HepG2 (cell line): ENCODE measurements at regions not wholly inside any gene's neighbourhood (a gene's known extent, or its start where the extent isn't known, plus 50 kb on each side); places are given as distances from the start of the nearest gene placed in this dataset.

Source experiments
- ATAC-seq: fragments of 200-7000 bp; cut with Tn5 transposase; 3 replicates; pipeline ENCODE4 v1.9.1; 2020; ENCODE audit warnings: mild to moderate bottlenecking, moderate library complexity
- BruUV-seq: library from RNA; stranded (reverse); fragments of 400-500 nt; replicated peaks from 2 replicates; lab custom pipeline; 2021; lab: Mats Ljungman, UMichigan
- CTCF ChIA-PET: fragments of 300-600 bp; formaldehyde crosslinking; extraction: SDS; loops from one replicate; lab custom pipeline; 2021; ENCODE audit warnings: low total read pairs, inconsistent platforms, low intra/inter-chr PET ratio; lab: Yijun Ruan, JAX
- POLR2A ChIA-PET: fragments of 350-600 bp; sonication (Branson Sonifier 250); formaldehyde crosslinking; loops from one replicate; lab custom pipeline; 2020; ENCODE audit warnings: antibody characterized with exemption, inconsistent platforms; lab: Yijun Ruan, JAX
- DNase-seq: peaks from one replicate; pipeline ENCODE4 v3.0.0-alpha.2; 2015; ENCODE audit warnings: low spot score
- FAIRE-seq: peaks from 3 replicates; lab custom pipeline; 2011; peaks lifted over from hg19 to GRCh38; lab: Jason Lieb, UNC
- H2AFZ ChIP-seq: one replicate; pipeline ENCODE4 v1.6.1; 2011; ENCODE audit warnings: low read length, inconsistent platforms
- H3K27ac ChIP-seq: fragments of 300-600 bp; 3 replicates; pipeline ENCODE4 v1.8.0; 2011; ENCODE audit warnings: mixed run types, mild to moderate bottlenecking, mixed read lengths, low read length, inconsistent platforms; ENCODE audit not compliant: insufficient read depth; ENCODE audit errors: extremely low read length
- H3K27me3 ChIP-seq, 2 experiments: fragments of 200-600 bp in 1 of 2; 2 replicates in 1 of 2; 3 replicates in 1 of 2; pipeline versions ENCODE4 v1.6.0 to v1.8.0; 2011; ENCODE audit warnings: low read length in 2 of 2, mild to moderate bottlenecking in 2 of 2, moderate library complexity in 2 of 2, inconsistent platforms in 1 of 2; ENCODE audit not compliant: insufficient read depth in 2 of 2, control insufficient read depth in 1 of 2
- H3K36me3 ChIP-seq, 2 experiments: fragments of 200-600 bp in 1 of 2; replicated peaks in 1 of 2; 2 replicates in 1 of 2; 3 replicates in 1 of 2; pipeline versions ENCODE4 v1.5.1 to v1.8.0; 2011; ENCODE audit warnings: low read length in 2 of 2, inconsistent platforms in 1 of 2; ENCODE audit not compliant: insufficient read depth in 2 of 2, control insufficient read depth in 1 of 2
- H3K4me1 ChIP-seq: 2 replicates; pipeline ENCODE4 v1.5.1; 2012; ENCODE audit warnings: low read length, inconsistent platforms; ENCODE audit not compliant: insufficient read depth
- H3K4me2 ChIP-seq: 2 replicates; pipeline ENCODE4 v1.6.0; 2011; ENCODE audit warnings: low read depth, low read length, inconsistent platforms
- H3K4me3 ChIP-seq, 3 experiments: fragments of 200-600 bp in 1 of 3; sonication (generic), shearing (Covaris generic) in 1 of 3; replicated peaks in 1 of 3; 2 replicates each; pipeline ENCODE4 v1.5.1; 2011 to 2016; ENCODE audit warnings: low read length in 3 of 3, inconsistent platforms in 2 of 3, low read depth in 2 of 3, mild to moderate bottlenecking in 2 of 3, control low read depth in 1 of 3, mixed read lengths in 1 of 3; ENCODE audit not compliant: insufficient read depth in 1 of 3
- H3K79me2 ChIP-seq: one replicate; pipeline ENCODE4 v1.6.1; 2011; ENCODE audit warnings: low read length, inconsistent platforms; ENCODE audit not compliant: insufficient read depth
- H3K9ac ChIP-seq: 2 replicates; pipeline ENCODE4 v1.6.0; 2011; ENCODE audit warnings: mild to moderate bottlenecking, low read depth, low read length, inconsistent platforms; ENCODE audit not compliant: insufficient read depth
- H3K9me3 ChIP-seq: 2 replicates; pipeline ENCODE4 v1.5.1; 2012; ENCODE audit warnings: mild to moderate bottlenecking, low read length
- H4K20me1 ChIP-seq: 2 replicates; pipeline ENCODE4 v1.6.0; 2011; ENCODE audit warnings: inconsistent platforms, mild to moderate bottlenecking, low read length, moderate library complexity; ENCODE audit not compliant: insufficient read depth
- CHD2 ChIP-seq: IDR thresholded peaks from 2 replicates; pipeline ENCODE4 v1.6.1; 2011; ENCODE audit warnings: low read depth, low read length, improper control_type of control experiment
- FOXO1 ChIP-seq: sonication (generic); formaldehyde crosslinking; IDR thresholded peaks from 2 replicates; pipeline ENCODE4 v1.4.0; 2020; ENCODE audit warnings: missing genetic modification reagents
- MXI1 ChIP-seq: IDR thresholded peaks from 3 replicates; pipeline ENCODE4 v1.6.1; 2012; ENCODE audit warnings: low read depth, low read length, inconsistent platforms, borderline replicate concordance
- NCOR1 ChIP-seq: fragments of 200-600 bp; sonication (generic); IDR thresholded peaks from 2 replicates; pipeline ENCODE4 v1.7.0; 2017; ENCODE audit warnings: antibody characterized with exemption, low read length, borderline replicate concordance
- NFE2L1 ChIP-seq: sonication (generic); formaldehyde crosslinking; IDR thresholded peaks from 2 replicates; pipeline ENCODE4 v1.4.0; 2020; ENCODE audit warnings: missing genetic modification reagents, mild to moderate bottlenecking, borderline replicate concordance
- RFX5 ChIP-seq: IDR thresholded peaks from 2 replicates; pipeline ENCODE4 v1.6.1; 2011; ENCODE audit warnings: low read depth, low read length, improper control_type of control experiment
- SNAPC5 ChIP-seq: sonication (generic); formaldehyde crosslinking; IDR thresholded peaks from 2 replicates; pipeline ENCODE4 v1.8.1; 2023; ENCODE audit warnings: mild to moderate bottlenecking, missing genetic modification reagents, borderline replicate concordance
- TOE1 ChIP-seq: sonication (generic); formaldehyde crosslinking; IDR thresholded peaks from 2 replicates; pipeline ENCODE4 v1.4.0; 2020; ENCODE audit warnings: mild to moderate bottlenecking, missing genetic modification reagents
- ZBTB33 ChIP-seq: sonication (generic); formaldehyde crosslinking; IDR thresholded peaks from 2 replicates; pipeline ENCODE4 v1.4.0; 2020; ENCODE audit warnings: missing genetic modification reagents
- ZNF263 ChIP-seq: sonication (generic); formaldehyde crosslinking; IDR thresholded peaks from 2 replicates; pipeline ENCODE4 v1.4.0; 2020; ENCODE audit warnings: missing genetic modification reagents
- ZNF264 ChIP-seq: sonication (generic); formaldehyde crosslinking; IDR thresholded peaks from 2 replicates; pipeline ENCODE4 v1.4.0; 2020; ENCODE audit warnings: missing genetic modification reagents
- ZNF34 ChIP-seq: sonication (generic); formaldehyde crosslinking; IDR thresholded peaks from 2 replicates; pipeline ENCODE4 v1.4.0; 2020; ENCODE audit warnings: mild to moderate bottlenecking, missing genetic modification reagents, borderline replicate concordance
- ZNF343 ChIP-seq: sonication (generic); formaldehyde crosslinking; IDR thresholded peaks from 2 replicates; pipeline ENCODE4 v1.4.0; 2020; ENCODE audit warnings: mild to moderate bottlenecking, missing genetic modification reagents
- ZNF557 ChIP-seq: sonication (generic); formaldehyde crosslinking; IDR thresholded peaks from 2 replicates; pipeline ENCODE4 v1.4.0; 2020; ENCODE audit warnings: missing genetic modification reagents
- WGBS: methylation state at CpG from one replicate; pipeline ENCODE4 v1.1.6; 2017; ENCODE audit warnings: low lambda C conversion rate; 5-methylcytosine and 5-hydroxymethylcytosine counted together
- in situ Hi-C: cut with HindIII; loops from 2 replicates; pipeline ENCODE4 v1.10.0; 2017; ENCODE audit warnings: low pct_unique_long_range_greater_than_20kb; ENCODE audit not compliant: extremely low pct_ligation_motif_present
- intact Hi-C: fragments of 100-400 bp; cut with micrococcal nuclease; formaldehyde crosslinking; loops from one replicate; pipeline ENCODE4 v1.10.0; 2022; ENCODE audit not compliant: unreplicated experiment
- TF ChIP-seq, protein P1 (sequence below): sonication (generic); formaldehyde crosslinking; IDR thresholded peaks from 2 replicates; pipeline ENCODE4 v1.5.0; 2020; ENCODE audit warnings: missing genetic modification reagents
- TF ChIP-seq, protein P2 (sequence below): sonication (generic); formaldehyde crosslinking; IDR thresholded peaks from 2 replicates; pipeline ENCODE4 v1.5.0; 2020; ENCODE audit warnings: mild to moderate bottlenecking, missing genetic modification reagents, borderline replicate concordance

DNA sequence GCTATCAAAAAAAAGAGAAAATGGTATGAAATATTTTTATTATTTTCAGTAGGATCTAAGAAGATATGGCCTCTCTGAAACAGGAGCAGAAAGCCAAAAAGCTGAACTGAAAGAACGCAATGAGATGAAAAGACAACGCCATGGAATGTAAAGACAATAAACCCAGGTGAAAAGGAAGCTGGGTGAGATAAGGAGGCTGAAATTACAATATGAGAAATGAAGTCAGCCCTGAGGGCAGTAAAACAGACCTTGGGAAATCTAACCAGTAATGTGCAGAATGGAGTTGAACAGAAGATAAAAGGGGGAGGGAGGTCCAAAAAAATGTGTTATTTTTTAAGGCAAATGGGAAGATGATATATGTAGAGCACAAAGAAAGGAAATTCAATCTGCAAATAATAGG, 265.3 kb downstream of the ENC1 start:
- no peak overlapping the region for H3K4me3 ChIP-seq
- POLR2A ChIA-PET = no interaction called here
- no peak for DNase-seq
- in situ Hi-C loops = no loop called here
- H4K20me1 ChIP-seq = no peaks in the 10 kb centered on the region
- TF ChIP-seq FOXO1 (no peak), CHD2 (no peak), ZNF557 (CRISPR knock-in tag) (no peak), MXI1 (no peak), ZNF343 (CRISPR knock-in tag) (no peak)
- ATAC-seq = no peak
- BruUV-seq = no TSS peak
- H3K79me2 ChIP-seq = no peaks in the 10 kb centered on the region
- no peak overlapping the region for H2AFZ ChIP-seq
- no peaks in the 10 kb centered on the region for H3K36me3 ChIP-seq
- no peak for FAIRE-seq
- intact Hi-C loops = no loop called here
- H3K4me2 ChIP-seq = no peak overlapping the region
- H3K27ac ChIP-seq = no peak overlapping the region
- peaks cover 23% of the 10 kb centered on the region for H3K4me1 ChIP-seq
- CTCF ChIA-PET = no interaction called here
- H3K9me3 ChIP-seq = no peaks in the 10 kb centered on the region
- peaks cover 0 to 6% of the 10 kb centered on the region in 2 experiments; a peak in 1 of 5 replicates for H3K27me3 ChIP-seq
- WGBS = 35% methylated on average over 2 of the region's 2 CpGs
- H3K9ac ChIP-seq = no peak overlapping the region

DNA sequence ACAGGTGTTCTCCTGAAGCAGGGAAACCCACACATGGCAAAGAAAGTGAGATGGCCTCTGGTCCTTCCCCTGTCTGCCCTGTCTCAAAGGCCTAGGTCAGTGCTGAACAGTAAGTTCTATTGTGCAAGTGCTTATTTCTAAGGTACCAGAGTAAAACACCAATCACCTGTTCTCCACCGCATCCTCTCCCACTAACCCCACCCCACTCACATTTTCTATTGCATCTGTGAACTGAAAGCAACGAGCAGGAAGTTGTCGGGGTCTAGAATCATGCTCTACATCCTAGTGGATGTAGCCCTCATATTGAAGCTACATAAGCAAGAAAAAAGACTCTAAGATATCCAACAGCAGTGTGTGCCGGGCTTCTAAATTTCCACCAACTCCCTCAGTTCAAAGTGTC, 265.9 kb downstream of the ENC1 start:
- DNase-seq (no peak), ATAC-seq (no peak), FAIRE-seq (no peak)
- no peak overlapping the region for H2AFZ ChIP-seq
- H4K20me1 ChIP-seq = no peaks in the 10 kb centered on the region
- intact Hi-C loops (no loop called here), in situ Hi-C loops (no loop called here)
- no peak overlapping the region for H3K27ac ChIP-seq
- CTCF ChIA-PET = no interaction called here
- H3K4me1 ChIP-seq = peaks cover 17% of the 10 kb centered on the region
- H3K9me3 ChIP-seq = no peaks in the 10 kb centered on the region
- H3K27me3 ChIP-seq = peaks cover 0 to 6% of the 10 kb centered on the region in 2 experiments; a peak in 1 of 5 replicates
- no peak overlapping the region for H3K4me3 ChIP-seq
- H3K36me3 ChIP-seq = no peaks in the 10 kb centered on the region
- no peak overlapping the region for H3K4me2 ChIP-seq
- H3K79me2 ChIP-seq = no peaks in the 10 kb centered on the region
- BruUV-seq = no TSS peak
- POLR2A ChIA-PET = no interaction called here
- H3K9ac ChIP-seq = no peak overlapping the region
- 60% methylated on average over 4 of the region's 4 CpGs for WGBS
- TF ChIP-seq, protein P1, sequence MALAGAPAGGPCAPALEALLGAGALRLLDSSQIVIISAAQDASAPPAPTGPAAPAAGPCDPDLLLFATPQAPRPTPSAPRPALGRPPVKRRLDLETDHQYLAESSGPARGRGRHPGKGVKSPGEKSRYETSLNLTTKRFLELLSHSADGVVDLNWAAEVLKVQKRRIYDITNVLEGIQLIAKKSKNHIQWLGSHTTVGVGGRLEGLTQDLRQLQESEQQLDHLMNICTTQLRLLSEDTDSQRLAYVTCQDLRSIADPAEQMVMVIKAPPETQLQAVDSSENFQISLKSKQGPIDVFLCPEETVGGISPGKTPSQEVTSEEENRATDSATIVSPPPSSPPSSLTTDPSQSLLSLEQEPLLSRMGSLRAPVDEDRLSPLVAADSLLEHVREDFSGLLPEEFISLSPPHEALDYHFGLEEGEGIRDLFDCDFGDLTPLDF = no peak
- TF ChIP-seq SNAPC5 (CRISPR knock-in tag) (no peak), RFX5 (no peak), NCOR1 (no peak), ZNF34 (CRISPR knock-in tag) (no peak), ZBTB33 (CRISPR knock-in tag) (no peak), NFE2L1 (CRISPR knock-in tag) (no peak), ZNF263 (CRISPR knock-in tag) (no peak), TOE1 (no peak), ZNF264 (CRISPR knock-in tag) (no peak)
- TF ChIP-seq, protein P2, sequence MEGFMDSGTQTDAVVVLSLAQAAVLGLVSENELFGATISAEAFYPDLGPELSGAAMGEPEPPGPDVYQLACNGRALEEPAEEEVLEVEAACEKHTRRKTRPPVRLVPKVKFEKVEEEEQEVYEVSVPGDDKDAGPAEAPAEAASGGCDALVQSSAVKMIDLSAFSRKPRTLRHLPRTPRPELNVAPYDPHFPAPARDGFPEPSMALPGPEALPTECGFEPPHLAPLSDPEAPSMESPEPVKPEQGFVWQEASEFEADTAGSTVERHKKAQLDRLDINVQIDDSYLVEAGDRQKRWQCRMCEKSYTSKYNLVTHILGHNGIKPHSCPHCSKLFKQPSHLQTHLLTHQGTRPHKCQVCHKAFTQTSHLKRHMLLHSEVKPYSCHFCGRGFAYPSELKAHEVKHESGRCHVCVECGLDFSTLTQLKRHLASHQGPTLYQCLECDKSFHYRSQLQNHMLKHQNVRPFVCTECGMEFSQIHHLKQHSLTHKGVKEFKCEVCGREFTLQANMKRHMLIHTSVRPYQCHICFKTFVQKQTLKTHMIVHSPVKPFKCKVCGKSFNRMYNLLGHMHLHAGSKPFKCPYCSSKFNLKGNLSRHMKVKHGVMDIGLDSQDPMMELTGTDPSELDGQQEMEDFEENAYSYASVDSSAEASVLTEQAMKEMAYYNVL (CRISPR knock-in tag) = no peak
